HTR-8/SVneo (cell line): ENCODE measurements at regions not wholly inside any gene's neighbourhood (a gene's known extent, or its start where the extent isn't known, plus 50 kb on each side); places are given as distances from the start of the nearest gene placed in this dataset.

Experiments
- DNase-seq: peaks from one replicate; pipeline ENCODE4 v3.0.0; 2011; ENCODE audit warnings: low spot score, mixed read lengths; ENCODE audit not compliant: insufficient read length
- FAIRE-seq: peaks from 2 replicates; lab custom pipeline; 2011; peaks lifted over from hg19 to GRCh38; lab: Jason Lieb, UNC

DNA sequence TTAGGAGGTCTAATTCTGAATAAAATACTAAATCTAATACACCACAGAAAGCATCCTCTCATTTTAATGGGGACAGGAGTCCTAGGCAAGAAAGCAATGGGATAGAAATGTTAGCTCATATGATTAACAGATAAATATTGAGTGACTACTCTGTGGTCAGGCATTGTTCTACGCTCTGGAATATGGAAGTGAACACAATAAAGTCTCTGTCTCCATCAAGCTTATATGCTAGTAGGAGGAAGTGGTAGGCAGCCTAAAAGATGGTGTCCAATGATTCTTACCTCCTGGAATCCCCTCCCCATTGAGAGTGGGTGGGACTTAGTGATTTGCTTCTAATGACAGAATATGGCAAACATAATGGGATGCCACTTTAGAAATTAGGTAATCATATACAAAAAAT lies 160.3 kb upstream of the PDGFD start:
- FAIRE-seq (no peak), DNase-seq (no peak)

- DNase-seq = no peak
These were observed 159.9 kb upstream of the PDGFD start for GRCh38 chr11:104323841-104324240.

GRCh38 chr11:104322696-104323095 lies 158.7 kb upstream of the PDGFD start:
- FAIRE-seq = no peak

More at GRCh38 chr11:104323841-104324240, 159.9 kb upstream of the PDGFD start:
- FAIRE-seq = no peak

GRCh38 chr11:104320956-104321355 lies 157.0 kb upstream of the PDGFD start:
- DNase-seq (no peak), FAIRE-seq (no peak)

More at GRCh38 chr11:104322696-104323095, 158.7 kb upstream of the PDGFD start:
- no peak for DNase-seq

DNA sequence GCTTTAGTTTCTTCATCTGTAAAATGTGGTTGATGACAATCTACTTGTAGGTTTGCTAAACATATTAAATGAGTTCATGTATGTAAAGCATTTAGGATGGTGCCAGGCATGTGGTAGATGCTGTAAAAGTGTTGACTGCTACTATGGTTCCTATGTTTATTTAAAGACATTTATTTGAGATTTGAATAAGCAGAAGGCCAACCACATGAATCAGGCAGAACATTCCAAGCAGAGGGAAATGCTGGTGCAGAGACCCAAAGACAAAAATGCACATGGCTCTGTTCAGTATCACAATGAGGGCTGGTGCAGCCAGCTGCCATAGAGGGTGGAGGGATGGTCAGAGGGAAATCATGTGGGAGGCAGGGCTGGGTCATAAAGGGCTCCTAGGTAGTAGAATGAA lies 156.2 kb upstream of the PDGFD start:
- DNase-seq = no peak
- no peak for FAIRE-seq

GRCh38 chr11:104319396-104319795 lies 155.4 kb upstream of the PDGFD start:
- FAIRE-seq (no peak), DNase-seq (no peak)

- DNase-seq (no peak), FAIRE-seq (no peak)
These were observed 143.0 kb upstream of the PDGFD start for GRCh38 chr11:104306862-104307474.

- no peak for FAIRE-seq
- no peak for DNase-seq
These were observed 137.8 kb upstream of the PDGFD start for GRCh38 chr11:104301776-104302175.

DNA sequence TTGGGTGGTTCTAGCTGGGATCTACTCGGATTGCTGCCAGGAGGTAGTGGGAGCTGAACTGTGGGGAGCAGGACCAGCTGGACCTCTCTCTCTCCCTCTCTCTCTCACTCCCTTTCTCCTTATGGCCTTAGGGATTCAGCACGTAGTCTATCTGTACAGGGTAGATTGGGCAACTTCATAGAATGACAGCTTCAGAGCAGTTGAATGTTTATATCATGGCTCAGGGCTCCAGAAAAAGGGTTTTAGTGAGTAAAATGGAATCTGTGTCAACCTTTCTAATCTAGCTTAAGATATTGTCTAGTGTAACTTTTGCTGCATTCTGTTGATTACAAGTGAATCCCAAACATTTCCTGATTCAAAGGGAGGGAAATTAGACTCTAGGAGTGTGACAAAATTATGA lies 127.7 kb upstream of the PDGFD start:
- FAIRE-seq (no peak), DNase-seq (no peak)

DNA sequence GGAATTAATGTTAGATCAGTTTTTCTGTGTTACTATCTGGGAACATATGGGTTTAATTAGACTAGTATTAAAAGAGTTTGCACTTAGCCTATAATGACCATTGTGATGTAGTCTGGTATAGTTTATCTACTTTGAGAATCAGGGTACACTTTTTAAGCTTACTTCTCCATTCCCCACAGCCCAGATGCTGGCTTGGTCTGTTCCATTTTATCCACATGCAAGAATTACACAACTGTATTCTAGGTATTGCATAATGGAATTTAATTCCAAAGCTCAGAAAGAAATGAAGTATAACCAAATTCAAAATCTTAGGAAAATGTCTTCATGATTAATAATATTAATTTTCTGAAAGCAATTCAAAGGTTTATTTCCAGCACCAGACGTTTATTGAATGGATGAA lies 122.2 kb upstream of the PDGFD start:
- no peak for FAIRE-seq
- DNase-seq = no peak

- no peak for FAIRE-seq
These were observed 115.6 kb upstream of the PDGFD start for GRCh38 chr11:104279587-104279986.

DNA sequence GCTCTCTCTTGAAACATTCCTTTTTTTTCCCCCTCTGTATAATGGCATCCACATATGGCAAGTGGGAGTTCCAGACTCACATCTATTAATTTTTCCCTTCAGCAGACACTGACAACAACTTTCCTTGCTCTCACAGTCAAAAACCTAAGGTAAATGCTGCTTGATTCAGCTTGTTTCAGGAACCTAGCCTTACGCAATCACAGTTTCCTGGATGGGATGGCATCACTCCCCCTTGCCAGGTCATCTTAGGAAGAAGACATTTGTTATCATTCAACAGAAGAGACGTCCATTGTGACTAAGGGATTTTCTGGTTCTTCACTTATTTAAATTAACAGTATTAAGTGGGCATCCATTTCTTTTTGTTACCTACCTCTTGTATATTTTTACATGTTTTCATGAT lies 112.0 kb upstream of the PDGFD start:
- peak; percentile 23 for DNase-seq
- FAIRE-seq = no peak

More at GRCh38 chr11:104279587-104279986, 115.6 kb upstream of the PDGFD start:
- no peak for DNase-seq

- FAIRE-seq (no peak), DNase-seq (no peak)
These were observed 96.5 kb upstream of the PDGFD start for GRCh38 chr11:104260456-104260855.

DNA sequence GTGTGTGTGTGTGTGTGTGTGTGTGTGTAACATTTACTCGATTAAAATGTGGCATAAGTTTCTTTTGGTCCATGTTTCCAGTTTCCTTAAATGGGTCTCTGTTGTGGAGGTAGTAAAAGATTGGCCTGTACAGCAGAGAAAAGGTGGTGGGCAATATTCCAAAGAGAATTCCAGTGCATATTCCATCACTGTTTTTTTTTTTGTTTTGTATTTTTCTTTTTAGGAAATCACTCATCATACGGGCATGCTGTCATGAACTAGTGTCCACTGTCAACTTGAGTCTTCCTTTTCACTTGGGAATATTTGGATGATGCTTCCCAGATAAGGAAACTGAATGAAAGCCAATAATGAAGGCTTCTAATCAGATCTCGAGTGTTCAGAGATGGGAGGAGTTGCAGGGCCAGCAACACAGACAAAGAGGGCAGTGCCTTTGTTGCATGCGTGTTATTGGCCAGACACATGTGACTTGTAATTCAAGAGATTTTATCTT lies 95.2 kb upstream of the PDGFD start:
- FAIRE-seq (no peak), DNase-seq (no peak)

GRCh38 chr11:104256525-104256924 lies 92.6 kb upstream of the PDGFD start:
- FAIRE-seq (no peak), DNase-seq (no peak)

- peak; percentile 24 for DNase-seq
- FAIRE-seq = peak; percentile 59
These were observed 90.4 kb upstream of the PDGFD start for GRCh38 chr11:104254347-104254746.

- FAIRE-seq (no peak), DNase-seq (no peak)
These were observed 82.6 kb upstream of the PDGFD start for GRCh38 chr11:104246590-104246989.

DNA sequence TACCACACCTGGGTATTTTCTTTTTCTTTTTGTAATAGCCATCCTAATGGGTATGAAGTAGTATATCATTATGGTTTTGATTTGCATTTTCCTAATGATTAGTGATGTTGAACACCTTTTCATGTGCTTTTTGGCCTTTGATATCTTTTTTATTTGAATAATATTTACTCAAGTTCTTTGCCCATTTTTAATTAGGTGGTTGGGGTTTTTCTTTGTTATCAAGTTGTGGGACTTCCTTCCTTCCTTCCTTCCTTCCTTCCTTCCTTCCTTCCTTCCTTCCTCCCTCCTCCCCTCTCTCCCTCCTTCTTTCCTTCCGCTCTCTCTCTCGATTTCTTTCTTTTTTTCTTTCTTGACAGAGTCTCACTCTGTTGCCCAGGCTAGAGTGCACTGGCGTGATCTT lies 75.0 kb upstream of the PDGFD start:
- DNase-seq (no peak), FAIRE-seq (no peak)

DNA sequence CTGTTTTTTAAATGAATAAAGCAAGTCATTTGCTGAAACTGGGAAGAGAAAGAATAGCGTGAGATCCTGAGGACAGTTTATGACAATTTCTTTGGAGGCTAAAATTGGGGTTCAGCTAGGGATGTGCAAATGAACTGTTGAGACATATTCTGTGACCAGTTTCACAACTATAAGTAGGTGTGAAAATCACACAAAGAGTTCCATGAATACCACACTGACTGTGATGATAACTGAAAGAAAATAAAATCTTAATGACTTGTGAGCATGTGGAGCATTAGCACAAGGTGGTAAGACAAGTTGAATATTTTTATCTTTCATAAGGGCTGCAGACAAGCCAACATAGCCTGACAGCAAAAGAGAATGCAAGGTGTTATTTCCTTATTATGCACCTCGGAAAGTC lies 61.1 kb upstream of the PDGFD start:
- DNase-seq = no peak
- FAIRE-seq = no peak

DNA sequence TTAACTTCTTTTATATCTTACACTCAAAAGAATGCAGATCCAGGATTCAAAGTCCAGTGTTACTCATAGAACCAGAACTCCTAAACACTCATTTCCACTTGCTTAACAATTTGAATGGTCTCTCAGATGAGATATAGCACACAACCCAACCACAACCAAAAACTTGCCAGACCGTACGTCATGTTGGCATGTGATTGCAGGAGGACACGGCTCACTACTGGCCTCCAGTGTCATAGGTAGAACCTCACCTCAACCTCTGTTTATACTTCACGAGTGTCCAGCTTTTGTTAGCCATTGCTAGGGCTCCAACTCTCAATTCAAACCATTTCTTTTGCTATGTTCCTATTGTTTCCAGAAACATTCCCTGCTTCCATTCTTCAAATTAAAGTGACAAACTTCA lies 58.5 kb upstream of the PDGFD start:
- DNase-seq (no peak), FAIRE-seq (peak; percentile 66)

DNA sequence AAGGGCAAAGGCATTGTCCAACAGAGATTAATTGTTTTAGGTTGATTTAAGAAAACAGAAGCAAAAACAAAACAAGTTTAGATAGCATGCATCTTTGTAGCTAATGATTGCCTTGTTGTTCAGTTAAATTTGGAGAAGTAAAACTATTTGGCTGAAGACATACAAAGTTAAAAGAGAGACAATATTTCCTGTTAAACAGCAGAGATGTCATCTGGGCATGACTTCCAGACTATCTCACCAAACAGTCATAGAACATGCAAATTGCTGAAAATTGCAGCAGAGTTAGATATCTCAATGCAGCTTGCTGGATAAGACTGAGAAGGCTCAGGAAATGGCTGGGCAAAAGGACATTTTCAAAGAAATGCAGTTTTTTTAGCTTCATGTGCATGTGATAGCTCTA lies 57.5 kb upstream of the PDGFD start:
- DNase-seq (no peak), FAIRE-seq (no peak)

DNA sequence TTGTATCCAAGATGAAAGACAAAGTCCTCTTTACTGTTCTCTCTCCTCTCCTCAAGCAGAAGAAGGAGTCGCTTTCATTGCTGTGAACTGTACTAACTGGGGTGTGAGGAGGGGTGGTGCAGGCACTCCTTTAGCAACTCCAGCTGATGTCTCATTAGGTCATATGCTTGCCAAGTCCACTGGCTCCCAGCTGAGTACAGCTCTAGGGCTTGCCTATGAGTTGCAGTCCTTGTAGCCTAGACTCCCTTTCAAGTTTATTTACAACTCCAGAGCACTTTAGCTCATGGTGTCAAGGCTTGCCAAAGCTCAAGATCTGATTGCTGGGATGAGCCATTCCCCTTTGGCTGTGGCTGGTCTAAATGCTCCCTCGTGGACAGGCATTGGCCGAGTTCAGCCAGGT lies 55.1 kb upstream of the PDGFD start:
- no peak for FAIRE-seq
- no peak for DNase-seq
